NCI-H1694 (cell line): ENCODE measurements at regions not wholly inside any gene's neighbourhood (a gene's known extent, or its start where the extent isn't known, plus 50 kb on each side); places are given as distances from the start of the nearest gene placed in this dataset.
"Not testable (repeated sequence)": the region's sequence is repeated elsewhere in the genome, so short reads cannot be mapped to it uniquely, and the experiment has no call there.

Experiments
- DNase-seq: peaks from one replicate; lab custom pipeline; 2025; lab: John Stamatoyannopoulos, UW

- no peak for DNase-seq
Observed at GRCh38 chr1:94672934-94673333, 131.4 kb upstream of the F3 start.

GRCh38 chr1:94672001-94672400 lies 130.4 kb upstream of the F3 start:
- no peak for DNase-seq

- no peak for DNase-seq
Observed at GRCh38 chr1:94670273-94670672, 128.7 kb upstream of the F3 start.

GRCh38 chr1:94669198-94669597 lies 127.6 kb upstream of the F3 start:
- no peak for DNase-seq

GRCh38 chr1:94668528-94668927 lies 127.0 kb upstream of the F3 start:
- no peak for DNase-seq

GRCh38 chr1:94667818-94668217 lies 126.3 kb upstream of the F3 start:
- DNase-seq, result no peak

- no peak for DNase-seq
Observed at GRCh38 chr1:94666797-94667196, 125.2 kb upstream of the F3 start.

- DNase-seq, result no peak
Observed at GRCh38 chr1:94661431-94661932, 119.9 kb upstream of the F3 start.

GRCh38 chr1:94660994-94661393 lies 119.4 kb upstream of the F3 start:
- DNase-seq, result no peak

GRCh38 chr1:94660258-94660657 lies 118.7 kb upstream of the F3 start:
- DNase-seq, result no peak

GRCh38 chr1:94659202-94659601 lies 117.6 kb upstream of the F3 start:
- DNase-seq, result not testable (repeated sequence)

- DNase-seq, result no peak
Observed at GRCh38 chr1:94658221-94658620, 116.7 kb upstream of the F3 start.

- not testable (repeated sequence) for DNase-seq
Observed at GRCh38 chr1:94657776-94658175, 116.2 kb upstream of the F3 start.

- DNase-seq, result no peak
Observed at GRCh38 chr1:94656967-94657366, 115.4 kb upstream of the F3 start.

GRCh38 chr1:94654919-94655318 lies 113.4 kb upstream of the F3 start:
- no peak for DNase-seq

- DNase-seq, result no peak
Observed at GRCh38 chr1:94654459-94654858, 112.9 kb upstream of the F3 start.

GRCh38 chr1:94654031-94654430 lies 112.5 kb upstream of the F3 start:
- no peak for DNase-seq

- no peak for DNase-seq
Observed at GRCh38 chr1:94653454-94653853, 111.9 kb upstream of the F3 start.

- DNase-seq, result no peak
Observed at GRCh38 chr1:94651076-94651475, 109.5 kb upstream of the F3 start.

GRCh38 chr1:94650301-94650700 lies 108.7 kb upstream of the F3 start:
- DNase-seq, result no peak

- no peak for DNase-seq
Observed at GRCh38 chr1:94648225-94649007, 106.9 kb upstream of the F3 start.

GRCh38 chr1:94646786-94647555 lies 105.4 kb upstream of the F3 start:
- no peak for DNase-seq

- DNase-seq, result no peak
Observed at GRCh38 chr1:94646141-94646643, 104.6 kb upstream of the F3 start.
